SK-N-MC (cell line): ENCODE measurements at regions not wholly inside any gene's neighbourhood (a gene's known extent, or its start where the extent isn't known, plus 50 kb on each side); places are given as distances from the start of the nearest gene placed in this dataset.

Experiments
- DNase-seq: peaks from one replicate; pipeline ENCODE4 v3.0.0-alpha.2; 2011; ENCODE audit warnings: low read depth, low spot score
- H3K27ac ChIP-seq: fragments of 200-600 bp; sonication (generic); 2 replicates; pipeline ENCODE4 v1.5.1; 2016; ENCODE audit warnings: mixed run types
- H3K36me3 ChIP-seq: fragments of 200-600 bp; sonication (generic); 2 replicates; pipeline ENCODE4 v1.6.1; 2017; ENCODE audit warnings: antibody characterized with exemption, low read length, mixed read lengths; ENCODE audit not compliant: insufficient read depth
- H3K4me3 ChIP-seq: fragments of 200-600 bp; sonication (generic); 2 replicates; pipeline ENCODE4 v1.5.1; 2016
- H3K9ac ChIP-seq: fragments of 200-600 bp; sonication (generic); 2 replicates; pipeline ENCODE4 v1.8.0; 2017; ENCODE audit warnings: mixed run types, mixed read lengths; ENCODE audit not compliant: insufficient read length
- H3K9me3 ChIP-seq: fragments of 200-600 bp; sonication (generic); 2 replicates; pipeline ENCODE4 v1.6.1; 2017; ENCODE audit warnings: low read depth, mild to moderate bottlenecking, antibody characterized with exemption, low read length, moderate library complexity, mixed read lengths
- EZH2 ChIP-seq: fragments of 200-600 bp; sonication (generic); IDR thresholded peaks from one replicate; pipeline ENCODE4 v1.6.1; 2017; ENCODE audit warnings: antibody characterized with exemption
- FOXP2 ChIP-seq: optimal IDR thresholded peaks from 2 replicates; pipeline ENCODE3; 2011; ENCODE audit warnings: mild to moderate bottlenecking, moderate library complexity; ENCODE audit not compliant: insufficient read depth; ENCODE audit errors: extremely low read length, control extremely low read depth
- POLR2AphosphoS5 ChIP-seq: IDR thresholded peaks from 2 replicates; pipeline ENCODE4 v1.6.1; 2012; ENCODE audit warnings: mild to moderate bottlenecking, low read depth, low read length, borderline replicate concordance

- no peaks in the 10 kb centered on the region for H3K9me3 ChIP-seq
- TF ChIP-seq POLR2AphosphoS5 (no peak), EZH2 (no peak), FOXP2 (no peak)
- no peak overlapping the region for H3K9ac ChIP-seq
- H3K27ac ChIP-seq, result no peak overlapping the region
- DNase-seq, result no peak
- no peak overlapping the region for H3K4me3 ChIP-seq
- H3K36me3 ChIP-seq, result no peaks in the 10 kb centered on the region
Measured at GRCh38 chr5:18078157-18078556, 443.9 kb downstream of the TAF11L14 start.

- H3K36me3 ChIP-seq, result no peaks in the 10 kb centered on the region
- H3K9me3 ChIP-seq, result no peaks in the 10 kb centered on the region
- H3K27ac ChIP-seq, result no peak overlapping the region
- TF ChIP-seq EZH2, result no peak
- H3K4me3 ChIP-seq, result no peak overlapping the region
- H3K9ac ChIP-seq, result no peak overlapping the region
- DNase-seq, result no peak
Measured at GRCh38 chr5:18079831-18080230, 445.6 kb downstream of the TAF11L14 start.

GRCh38 chr5:18088020-18088579, 453.8 kb downstream of the TAF11L14 start:
- TF ChIP-seq POLR2AphosphoS5 (no peak), FOXP2 (no peak), EZH2 (no peak)
- no peak overlapping the region for H3K4me3 ChIP-seq
- no peaks in the 10 kb centered on the region for H3K36me3 ChIP-seq
- no peaks in the 10 kb centered on the region for H3K9me3 ChIP-seq
- no peak overlapping the region for H3K9ac ChIP-seq
- H3K27ac ChIP-seq, result no peak overlapping the region
- no peak for DNase-seq

- Histone ChIP-seq H3K36me3 (no peaks in the 10 kb centered on the region), H3K9me3 (no peaks in the 10 kb centered on the region), H3K27ac (no peak overlapping the region), H3K4me3 (no peak overlapping the region), H3K9ac (no peak overlapping the region)
- no peak for DNase-seq
- TF ChIP-seq FOXP2 (no peak), POLR2AphosphoS5 (no peak), EZH2 (no peak)
Measured at GRCh38 chr5:18090177-18090576, 455.9 kb downstream of the TAF11L14 start.

GRCh38 chr5:18091142-18091541, 456.9 kb downstream of the TAF11L14 start:
- no peaks in the 10 kb centered on the region for H3K36me3 ChIP-seq
- TF ChIP-seq POLR2AphosphoS5 (no peak), FOXP2 (no peak), EZH2 (no peak)
- DNase-seq, result no peak

GRCh38 chr5:18091758-18092157, 457.5 kb downstream of the TAF11L14 start:
- Histone ChIP-seq H3K9me3 (no peaks in the 10 kb centered on the region), H3K27ac (no peak overlapping the region), H3K9ac (no peak overlapping the region), H3K4me3 (no peak overlapping the region), H3K36me3 (no peaks in the 10 kb centered on the region)
- TF ChIP-seq POLR2AphosphoS5 (no peak), EZH2 (no peak), FOXP2 (no peak)
- DNase-seq, result no peak

More at GRCh38 chr5:18091142-18091541, 456.9 kb downstream of the TAF11L14 start:
- no peak overlapping the region for H3K27ac ChIP-seq
- H3K9me3 ChIP-seq, result no peaks in the 10 kb centered on the region
- no peak overlapping the region for H3K9ac ChIP-seq
- no peak overlapping the region for H3K4me3 ChIP-seq

- no peak overlapping the region for H3K9ac ChIP-seq
- no peak for DNase-seq
- no peak overlapping the region for H3K4me3 ChIP-seq
- H3K9me3 ChIP-seq, result no peaks in the 10 kb centered on the region
- TF ChIP-seq EZH2 (no peak), POLR2AphosphoS5 (no peak), FOXP2 (no peak)
- H3K27ac ChIP-seq, result no peak overlapping the region
- no peaks in the 10 kb centered on the region for H3K36me3 ChIP-seq
Measured at GRCh38 chr5:18095061-18095460, 460.8 kb downstream of the TAF11L14 start.

- Histone ChIP-seq H3K9ac (no peak overlapping the region), H3K27ac (no peak overlapping the region), H3K4me3 (no peak overlapping the region), H3K36me3 (no peaks in the 10 kb centered on the region), H3K9me3 (no peaks in the 10 kb centered on the region)
- TF ChIP-seq POLR2AphosphoS5, result no peak
- no peak for TF ChIP-seq FOXP2
- TF ChIP-seq EZH2, result no peak
- no peak for DNase-seq
Measured at GRCh38 chr5:18097817-18098216, 463.6 kb downstream of the TAF11L14 start.

GRCh38 chr5:18098691-18099090, 464.4 kb downstream of the TAF11L14 start:
- Histone ChIP-seq H3K9me3 (no peaks in the 10 kb centered on the region), H3K9ac (no peak overlapping the region), H3K36me3 (no peaks in the 10 kb centered on the region), H3K27ac (no peak overlapping the region), H3K4me3 (no peak overlapping the region)
- TF ChIP-seq EZH2, result no peak
- no peak for TF ChIP-seq FOXP2
- TF ChIP-seq POLR2AphosphoS5, result no peak
- DNase-seq, result no peak
